ENCODE measurements at regions not wholly inside any gene's neighbourhood (a gene's known extent, or its start where the extent isn't known, plus 50 kb on each side); places are given as distances from the start of the nearest gene placed in this dataset.
"Not testable (repeated sequence)": the region's sequence is repeated elsewhere in the genome, so short reads cannot be mapped to it uniquely, and the experiment has no call there.

DNA sequence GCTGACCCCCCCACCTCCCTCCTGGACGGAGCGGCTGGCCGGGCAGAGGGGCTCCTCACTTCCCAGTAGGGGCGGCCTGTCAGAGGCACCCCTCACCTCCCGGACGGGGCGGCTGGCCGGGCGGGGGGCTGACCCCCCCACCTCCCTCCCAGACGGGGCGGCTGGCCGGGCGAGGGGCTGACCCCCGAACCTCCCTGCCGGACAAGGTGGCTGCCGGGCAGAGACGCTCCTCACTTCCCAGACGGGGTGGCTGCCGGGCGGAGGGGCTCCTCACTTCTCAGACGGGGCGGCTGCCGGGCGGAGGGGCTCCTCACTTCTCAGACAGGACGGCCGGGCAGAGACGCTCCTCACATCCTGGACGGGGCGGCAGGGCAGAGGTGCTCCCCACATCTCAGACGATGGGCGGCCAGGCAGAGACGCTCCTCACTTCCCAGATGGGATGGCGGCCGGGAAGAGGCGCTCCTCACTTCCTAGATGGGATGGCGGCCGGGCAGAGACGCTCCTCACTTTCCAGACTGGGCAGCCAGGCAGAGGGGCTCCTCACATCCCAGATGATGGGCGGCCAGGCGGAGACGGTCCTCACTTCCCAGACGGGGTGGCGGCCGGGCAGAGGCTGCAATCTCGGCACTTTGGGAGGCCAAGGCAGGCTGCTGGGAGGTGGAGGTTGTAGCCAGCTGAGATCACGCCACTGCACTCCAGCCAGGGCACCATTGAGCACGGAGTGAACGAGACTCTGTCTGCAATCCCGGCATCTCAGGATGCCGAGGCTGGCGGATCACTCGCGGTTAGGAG lies 66.2 kb upstream of the PAPPA2 start:
- DNase-seq (ENCODE audit: low read depth); H3K4me3 ChIP-seq (ENCODE audit: low read depth, low read length): not testable (repeated sequence)

- H3K4me3 ChIP-seq (ENCODE audit: low read depth, low read length): no peak overlapping the region
- DNase-seq (ENCODE audit: low read depth): no peak
- TF ChIP-seq, protein P1, sequence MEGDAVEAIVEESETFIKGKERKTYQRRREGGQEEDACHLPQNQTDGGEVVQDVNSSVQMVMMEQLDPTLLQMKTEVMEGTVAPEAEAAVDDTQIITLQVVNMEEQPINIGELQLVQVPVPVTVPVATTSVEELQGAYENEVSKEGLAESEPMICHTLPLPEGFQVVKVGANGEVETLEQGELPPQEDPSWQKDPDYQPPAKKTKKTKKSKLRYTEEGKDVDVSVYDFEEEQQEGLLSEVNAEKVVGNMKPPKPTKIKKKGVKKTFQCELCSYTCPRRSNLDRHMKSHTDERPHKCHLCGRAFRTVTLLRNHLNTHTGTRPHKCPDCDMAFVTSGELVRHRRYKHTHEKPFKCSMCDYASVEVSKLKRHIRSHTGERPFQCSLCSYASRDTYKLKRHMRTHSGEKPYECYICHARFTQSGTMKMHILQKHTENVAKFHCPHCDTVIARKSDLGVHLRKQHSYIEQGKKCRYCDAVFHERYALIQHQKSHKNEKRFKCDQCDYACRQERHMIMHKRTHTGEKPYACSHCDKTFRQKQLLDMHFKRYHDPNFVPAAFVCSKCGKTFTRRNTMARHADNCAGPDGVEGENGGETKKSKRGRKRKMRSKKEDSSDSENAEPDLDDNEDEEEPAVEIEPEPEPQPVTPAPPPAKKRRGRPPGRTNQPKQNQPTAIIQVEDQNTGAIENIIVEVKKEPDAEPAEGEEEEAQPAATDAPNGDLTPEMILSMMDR (IDR thresholded peaks at IDR 0.05; ENCODE audit: low read depth, low read length, missing control alignments): no peak
These were observed 71.4 kb upstream of the PAPPA2 start for GRCh38 chr1:176391621-176392020.

DNA sequence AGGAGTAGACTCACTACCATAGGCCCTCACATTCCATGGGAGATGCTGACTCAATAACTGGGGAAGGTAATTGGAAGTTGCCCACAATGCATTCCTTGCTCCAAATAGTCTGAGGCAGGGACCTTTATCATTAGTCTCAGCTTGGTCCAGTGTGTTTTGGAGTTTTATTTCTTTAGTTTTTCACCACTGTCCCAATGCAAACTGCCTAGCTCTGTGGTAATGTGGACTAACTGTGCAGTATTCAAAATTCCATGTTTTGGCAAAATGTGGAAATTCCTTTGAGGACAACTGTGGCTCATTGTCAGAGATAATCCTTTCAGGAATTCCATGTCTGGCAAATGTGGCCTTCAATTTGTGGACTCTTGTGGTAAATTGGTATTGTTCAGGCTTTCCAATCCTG lies 78.1 kb upstream of the PAPPA2 start:
- H3K4me3 ChIP-seq (ENCODE audit: low read depth, low read length): no peak overlapping the region
- no peak for DNase-seq (ENCODE audit: low read depth)
- TF ChIP-seq, protein P1 (IDR thresholded peaks at IDR 0.05; ENCODE audit: low read depth, low read length, missing control alignments): no peak

DNA sequence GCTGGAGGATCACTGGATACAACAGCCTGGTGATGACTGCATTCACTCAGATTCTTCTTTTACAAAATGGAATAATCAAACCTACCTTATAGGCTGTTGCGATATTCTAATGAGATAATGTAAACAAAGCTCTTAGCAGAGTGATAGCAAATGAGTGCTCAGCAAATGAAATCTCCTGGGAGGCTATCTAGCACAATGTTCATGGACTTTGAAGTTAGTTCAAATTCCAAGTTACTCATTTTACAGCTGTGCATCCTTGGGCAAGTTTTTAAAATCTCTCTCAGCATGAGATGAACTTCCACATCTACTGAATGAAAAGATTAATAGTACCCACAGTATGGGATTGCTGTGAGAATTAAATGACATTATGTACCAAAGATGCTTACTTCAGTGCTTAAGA lies 80.8 kb upstream of the PAPPA2 start:
- no peak overlapping the region for H3K4me3 ChIP-seq (ENCODE audit: low read depth, low read length)
- DNase-seq (ENCODE audit: low read depth): no peak
- TF ChIP-seq, protein P1 (IDR thresholded peaks at IDR 0.05; ENCODE audit: low read depth, low read length, missing control alignments): no peak

DNA sequence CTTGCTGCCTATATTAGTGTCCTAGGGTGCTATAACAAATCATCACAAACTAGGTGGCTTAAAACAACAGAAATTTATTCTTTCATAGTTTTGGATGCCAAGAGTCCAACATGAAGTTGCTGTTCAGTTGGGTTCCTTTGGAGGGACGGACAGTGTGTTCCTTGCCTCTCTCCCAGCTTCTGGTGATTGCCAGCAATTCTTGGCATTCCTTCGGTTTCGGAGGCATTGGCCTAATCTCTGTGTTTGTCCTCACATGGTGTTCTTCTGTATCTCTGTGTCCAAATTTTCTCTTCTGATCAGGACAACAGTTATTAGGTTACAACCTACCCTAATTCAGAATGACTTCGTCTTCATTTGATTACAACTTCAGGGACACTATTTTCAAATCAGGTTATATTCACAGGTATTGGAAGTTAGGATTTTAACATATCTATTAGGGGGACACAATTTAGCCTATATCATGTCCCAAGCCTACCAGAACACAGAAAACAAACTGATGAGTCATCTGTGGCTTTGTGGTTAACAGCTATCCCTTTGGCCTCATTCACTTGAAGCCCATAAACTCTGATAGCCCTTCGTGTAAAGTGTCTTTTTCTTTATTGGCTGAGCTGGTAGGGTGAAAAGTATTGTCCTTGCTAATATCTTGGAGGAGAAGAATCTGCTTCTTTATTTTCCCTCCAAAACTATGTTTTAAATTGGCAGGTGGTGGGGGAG lies 83.2 kb upstream of the PAPPA2 start:
- no peak for DNase-seq (ENCODE audit: low read depth)
- TF ChIP-seq, protein P1 (IDR thresholded peaks at IDR 0.05; ENCODE audit: low read depth, low read length, missing control alignments): no peak
- H3K4me3 ChIP-seq (ENCODE audit: low read depth, low read length): no peak overlapping the region

GRCh38 chr1:176374967-176375569 lies 87.9 kb upstream of the PAPPA2 start:
- no peak overlapping the region for H3K4me3 ChIP-seq (ENCODE audit: low read depth, low read length)
- peak; percentile 15 for DNase-seq (ENCODE audit: low read depth)
- TF ChIP-seq, protein P1 (IDR thresholded peaks at IDR 0.05; ENCODE audit: low read depth, low read length, missing control alignments): peak; percentile 94

GRCh38 chr1:176364236-176364905 lies 98.6 kb upstream of the PAPPA2 start:
- TF ChIP-seq, protein P1 (IDR thresholded peaks at IDR 0.05; ENCODE audit: low read depth, low read length, missing control alignments): no peak

DNA sequence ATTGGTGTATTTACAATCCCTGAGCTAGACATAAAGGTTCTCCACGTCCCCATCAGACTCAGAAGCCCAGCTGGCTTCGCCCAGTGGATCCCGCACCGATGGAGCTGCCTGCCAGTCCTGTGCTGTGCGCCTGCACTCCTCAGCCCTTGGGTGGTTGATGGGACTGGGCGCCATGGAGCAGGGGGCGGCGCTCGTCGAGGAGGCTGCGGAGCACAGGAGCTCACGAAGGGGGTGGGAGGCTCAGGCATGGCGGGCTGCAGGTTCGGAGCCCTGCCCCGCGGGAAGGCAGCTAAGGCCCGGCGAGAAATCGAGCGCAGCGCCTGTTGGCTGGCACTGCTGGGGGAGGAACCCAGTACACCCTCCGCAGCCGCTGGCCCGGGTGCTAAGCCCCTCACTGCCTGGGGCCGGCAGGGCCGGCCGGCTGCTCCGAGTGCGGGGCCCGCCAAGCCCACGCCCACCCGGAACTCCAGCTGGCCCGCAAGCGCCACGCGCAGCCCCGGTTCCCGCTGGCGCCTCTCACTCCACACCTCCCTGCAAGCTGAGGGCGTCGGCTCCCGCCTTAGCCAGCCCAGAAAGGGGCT lies 113.8 kb upstream of the PAPPA2 start:
- not testable (repeated sequence) for DNase-seq (ENCODE audit: low read depth); H3K4me3 ChIP-seq (ENCODE audit: low read depth, low read length)

More at GRCh38 chr1:176364236-176364905, 98.6 kb upstream of the PAPPA2 start:
- H3K4me3 ChIP-seq (ENCODE audit: low read depth, low read length): no peak overlapping the region
- no peak for DNase-seq (ENCODE audit: low read depth)
